ENCODE measurements at regions not wholly inside any gene's neighbourhood (a gene's known extent, or its start where the extent isn't known, plus 50 kb on each side); places are given as distances from the start of the nearest gene placed in this dataset.

DNA sequence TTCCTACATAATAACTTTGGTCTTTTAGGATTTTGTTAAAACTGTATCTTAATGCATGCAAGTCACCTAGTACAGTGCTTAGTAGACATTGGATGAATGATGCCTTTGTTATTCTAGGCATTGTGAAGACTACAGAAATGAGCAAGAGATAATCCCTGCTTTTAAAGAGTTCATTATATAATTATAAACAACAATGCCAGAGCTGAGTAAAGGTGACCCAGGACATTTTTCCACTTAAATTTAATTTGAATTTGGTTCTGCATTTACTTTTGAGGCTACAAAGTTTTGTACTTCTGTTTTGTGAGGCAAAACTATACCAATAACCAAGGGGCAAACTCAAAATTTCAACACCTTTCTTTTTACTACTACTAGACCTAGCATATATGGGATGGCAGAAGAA is 182.0 kb upstream of the SESN3 start:
- TF ChIP-seq, protein P1, sequence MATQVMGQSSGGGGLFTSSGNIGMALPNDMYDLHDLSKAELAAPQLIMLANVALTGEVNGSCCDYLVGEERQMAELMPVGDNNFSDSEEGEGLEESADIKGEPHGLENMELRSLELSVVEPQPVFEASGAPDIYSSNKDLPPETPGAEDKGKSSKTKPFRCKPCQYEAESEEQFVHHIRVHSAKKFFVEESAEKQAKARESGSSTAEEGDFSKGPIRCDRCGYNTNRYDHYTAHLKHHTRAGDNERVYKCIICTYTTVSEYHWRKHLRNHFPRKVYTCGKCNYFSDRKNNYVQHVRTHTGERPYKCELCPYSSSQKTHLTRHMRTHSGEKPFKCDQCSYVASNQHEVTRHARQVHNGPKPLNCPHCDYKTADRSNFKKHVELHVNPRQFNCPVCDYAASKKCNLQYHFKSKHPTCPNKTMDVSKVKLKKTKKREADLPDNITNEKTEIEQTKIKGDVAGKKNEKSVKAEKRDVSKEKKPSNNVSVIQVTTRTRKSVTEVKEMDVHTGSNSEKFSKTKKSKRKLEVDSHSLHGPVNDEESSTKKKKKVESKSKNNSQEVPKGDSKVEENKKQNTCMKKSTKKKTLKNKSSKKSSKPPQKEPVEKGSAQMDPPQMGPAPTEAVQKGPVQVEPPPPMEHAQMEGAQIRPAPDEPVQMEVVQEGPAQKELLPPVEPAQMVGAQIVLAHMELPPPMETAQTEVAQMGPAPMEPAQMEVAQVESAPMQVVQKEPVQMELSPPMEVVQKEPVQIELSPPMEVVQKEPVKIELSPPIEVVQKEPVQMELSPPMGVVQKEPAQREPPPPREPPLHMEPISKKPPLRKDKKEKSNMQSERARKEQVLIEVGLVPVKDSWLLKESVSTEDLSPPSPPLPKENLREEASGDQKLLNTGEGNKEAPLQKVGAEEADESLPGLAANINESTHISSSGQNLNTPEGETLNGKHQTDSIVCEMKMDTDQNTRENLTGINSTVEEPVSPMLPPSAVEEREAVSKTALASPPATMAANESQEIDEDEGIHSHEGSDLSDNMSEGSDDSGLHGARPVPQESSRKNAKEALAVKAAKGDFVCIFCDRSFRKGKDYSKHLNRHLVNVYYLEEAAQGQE (IDR thresholded peaks at IDR 0.05; ENCODE audit: insufficient read depth in 1 of 2, low read depth in 2 of 2, low read length in 1 of 2), result no peak
- TF ChIP-seq, protein P2, sequence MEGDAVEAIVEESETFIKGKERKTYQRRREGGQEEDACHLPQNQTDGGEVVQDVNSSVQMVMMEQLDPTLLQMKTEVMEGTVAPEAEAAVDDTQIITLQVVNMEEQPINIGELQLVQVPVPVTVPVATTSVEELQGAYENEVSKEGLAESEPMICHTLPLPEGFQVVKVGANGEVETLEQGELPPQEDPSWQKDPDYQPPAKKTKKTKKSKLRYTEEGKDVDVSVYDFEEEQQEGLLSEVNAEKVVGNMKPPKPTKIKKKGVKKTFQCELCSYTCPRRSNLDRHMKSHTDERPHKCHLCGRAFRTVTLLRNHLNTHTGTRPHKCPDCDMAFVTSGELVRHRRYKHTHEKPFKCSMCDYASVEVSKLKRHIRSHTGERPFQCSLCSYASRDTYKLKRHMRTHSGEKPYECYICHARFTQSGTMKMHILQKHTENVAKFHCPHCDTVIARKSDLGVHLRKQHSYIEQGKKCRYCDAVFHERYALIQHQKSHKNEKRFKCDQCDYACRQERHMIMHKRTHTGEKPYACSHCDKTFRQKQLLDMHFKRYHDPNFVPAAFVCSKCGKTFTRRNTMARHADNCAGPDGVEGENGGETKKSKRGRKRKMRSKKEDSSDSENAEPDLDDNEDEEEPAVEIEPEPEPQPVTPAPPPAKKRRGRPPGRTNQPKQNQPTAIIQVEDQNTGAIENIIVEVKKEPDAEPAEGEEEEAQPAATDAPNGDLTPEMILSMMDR (IDR thresholded peaks at IDR 0.05), result no peak
- no peak for TF ChIP-seq POLR2AphosphoS5 (IDR thresholded peaks at IDR 0.05; ENCODE audit: low read depth, low read length)

All from Panc1 (cell line).